ENCODE measurements at regions not wholly inside any gene's neighbourhood (a gene's known extent, or its start where the extent isn't known, plus 50 kb on each side); places are given as distances from the start of the nearest gene placed in this dataset.

DNA sequence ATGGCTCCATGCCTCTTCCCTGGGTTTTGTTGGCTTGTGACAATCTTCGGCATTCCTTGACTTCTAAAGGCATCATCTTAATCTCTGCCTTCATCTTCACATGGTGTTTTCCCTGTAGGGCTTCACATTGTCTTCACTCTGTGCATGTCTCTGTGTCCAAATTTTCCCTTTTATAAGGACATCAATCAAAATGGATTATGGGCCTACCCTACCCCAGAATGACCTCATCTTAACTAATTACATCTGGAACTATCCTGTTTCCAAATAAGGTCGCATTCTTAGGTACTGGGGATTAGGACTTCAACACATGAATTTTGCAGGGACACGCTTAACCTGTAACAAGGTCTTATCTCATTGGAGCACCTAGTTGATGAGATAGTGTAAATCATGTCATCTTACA lies 290.3 kb upstream of the KLF12 start:
- TF ChIP-seq ZFP36 (IDR thresholded peaks at IDR 0.05; ENCODE audit: low read depth, low read length, partially characterized antibody), result no peak
- TF ChIP-seq TCF7 (IDR thresholded peaks at IDR 0.05; ENCODE audit: borderline replicate concordance), result no peak
- no peak for TF ChIP-seq SIN3A (IDR thresholded peaks at IDR 0.05; ENCODE audit: borderline replicate concordance in 2 of 2, control insufficient read depth in 1 of 2, low read depth in 2 of 2, low read length in 2 of 2)
- TF ChIP-seq HDAC2 (IDR thresholded peaks at IDR 0.05), result no peak
- no peak for TF ChIP-seq EZH2 (IDR thresholded peaks at IDR 0.05; ENCODE audit: borderline replicate concordance, low read depth, low read length)
- TF ChIP-seq RNF2 (IDR thresholded peaks at IDR 0.05), result no peak
- TF ChIP-seq NFE2L1 (tag; IDR thresholded peaks at IDR 0.05; ENCODE audit: borderline replicate concordance, low read depth), result no peak
- no peak for TF ChIP-seq SIX5 (IDR thresholded peaks at IDR 0.05; ENCODE audit: borderline replicate concordance in 1 of 2, insufficient read depth in 1 of 2, low read depth in 1 of 2, low read length in 2 of 2)

Measured in K562 (cell line).